ENCODE measurements at regions not wholly inside any gene's neighbourhood (a gene's known extent, or its start where the extent isn't known, plus 50 kb on each side); places are given as distances from the start of the nearest gene placed in this dataset.

- no peak for DNase-seq
Observed at GRCh38 chr1:119310301-119310700, 58.3 kb upstream of the HAO2 start.

- no peak for DNase-seq
Observed at GRCh38 chr1:119312500-119312899, 56.1 kb upstream of the HAO2 start.

GRCh38 chr1:119314001-119314796, 54.4 kb upstream of the HAO2 start:
- no peak for DNase-seq

GRCh38 chr1:119316870-119317416, 51.6 kb upstream of the HAO2 start:
- no peak for DNase-seq

- no peak for DNase-seq
Observed at GRCh38 chr1:119318466-119319309, 49.9 kb upstream of the HAO2 start.

All from inflammatory macrophage treated with lipopolysaccharide for 1 hour (primary cell).